ENCODE measurements at regions not wholly inside any gene's neighbourhood (a gene's known extent, or its start where the extent isn't known, plus 50 kb on each side); places are given as distances from the start of the nearest gene placed in this dataset.
"Not testable (repeated sequence)": the region's sequence is repeated elsewhere in the genome, so short reads cannot be mapped to it uniquely, and the experiment has no call there.

- Histone ChIP-seq H3K27ac (no peak overlapping the region), H3K27me3 (no peaks in the 10 kb centered on the region), H3K4me3 (no peak overlapping the region), H3K36me3 (no peaks in the 10 kb centered on the region), H3K4me1 (no peaks in the 10 kb centered on the region), H3K9me3 (no peaks in the 10 kb centered on the region)
- 55 to 60% methylated on average over 4 of the region's 4 CpGs for WGBS, 2 donors
- TF ChIP-seq, protein P1, sequence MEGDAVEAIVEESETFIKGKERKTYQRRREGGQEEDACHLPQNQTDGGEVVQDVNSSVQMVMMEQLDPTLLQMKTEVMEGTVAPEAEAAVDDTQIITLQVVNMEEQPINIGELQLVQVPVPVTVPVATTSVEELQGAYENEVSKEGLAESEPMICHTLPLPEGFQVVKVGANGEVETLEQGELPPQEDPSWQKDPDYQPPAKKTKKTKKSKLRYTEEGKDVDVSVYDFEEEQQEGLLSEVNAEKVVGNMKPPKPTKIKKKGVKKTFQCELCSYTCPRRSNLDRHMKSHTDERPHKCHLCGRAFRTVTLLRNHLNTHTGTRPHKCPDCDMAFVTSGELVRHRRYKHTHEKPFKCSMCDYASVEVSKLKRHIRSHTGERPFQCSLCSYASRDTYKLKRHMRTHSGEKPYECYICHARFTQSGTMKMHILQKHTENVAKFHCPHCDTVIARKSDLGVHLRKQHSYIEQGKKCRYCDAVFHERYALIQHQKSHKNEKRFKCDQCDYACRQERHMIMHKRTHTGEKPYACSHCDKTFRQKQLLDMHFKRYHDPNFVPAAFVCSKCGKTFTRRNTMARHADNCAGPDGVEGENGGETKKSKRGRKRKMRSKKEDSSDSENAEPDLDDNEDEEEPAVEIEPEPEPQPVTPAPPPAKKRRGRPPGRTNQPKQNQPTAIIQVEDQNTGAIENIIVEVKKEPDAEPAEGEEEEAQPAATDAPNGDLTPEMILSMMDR (IDR thresholded peaks at IDR 0.05), result no peak
- TF ChIP-seq EP300 (IDR thresholded peaks at IDR 0.05) (no peak), POLR2A (IDR thresholded peaks at IDR 0.05) (no peak)
- no peak for DNase-seq (ENCODE audit: low spot score in 2 of 2)
Observed at GRCh38 chr18:51561821-51562220, 364.3 kb upstream of the MEX3C start.

- no peaks in the 10 kb centered on the region for H3K9me3 ChIP-seq
- TF ChIP-seq, protein P1 (IDR thresholded peaks at IDR 0.05), result no peak
- H3K36me3 ChIP-seq, result no peaks in the 10 kb centered on the region
- no peaks in the 10 kb centered on the region for H3K27me3 ChIP-seq
- no peak overlapping the region for H3K27ac ChIP-seq
- WGBS, 2 donors, result 78% methylated on average over 5 of the region's 5 CpGs
- no peak for DNase-seq (ENCODE audit: low spot score in 2 of 2)
- no peak overlapping the region for H3K4me3 ChIP-seq
- no peaks in the 10 kb centered on the region for H3K4me1 ChIP-seq
Observed at GRCh38 chr18:51562866-51563265, 365.4 kb upstream of the MEX3C start.

DNA sequence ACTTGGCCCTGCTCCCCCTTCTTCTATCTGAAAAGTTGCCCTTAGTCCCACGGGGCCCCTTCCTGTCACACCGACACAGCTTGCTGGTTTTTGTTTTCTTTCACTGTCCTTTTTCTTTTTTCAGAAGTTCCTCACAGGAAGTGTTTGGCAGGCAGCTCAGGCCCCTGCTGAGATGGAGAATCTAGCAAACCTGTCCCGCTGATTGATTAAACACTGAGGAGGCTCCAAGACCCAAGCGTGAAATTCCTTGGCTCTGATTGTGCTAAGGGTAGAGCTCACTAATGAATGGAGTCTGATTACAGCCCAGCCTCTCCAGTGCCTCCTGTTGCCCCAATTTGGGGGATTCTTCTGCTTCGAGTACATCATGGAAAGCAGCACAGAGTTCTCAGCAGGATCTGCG lies 365.9 kb upstream of the MEX3C start:
- no peaks in the 10 kb centered on the region for H3K27me3 ChIP-seq
- 45 to 47% methylated on average over 6 of the region's 6 CpGs for WGBS, 2 donors
- no peak overlapping the region for H3K4me3 ChIP-seq
- no peaks in the 10 kb centered on the region for H3K9me3 ChIP-seq
- no peaks in the 10 kb centered on the region for H3K4me1 ChIP-seq
- no peak overlapping the region for H3K27ac ChIP-seq
- no peak for DNase-seq (ENCODE audit: low spot score in 2 of 2)
- no peak for TF ChIP-seq EP300 (IDR thresholded peaks at IDR 0.05)
- TF ChIP-seq POLR2A (IDR thresholded peaks at IDR 0.05), result no peak
- TF ChIP-seq, protein P1 (IDR thresholded peaks at IDR 0.05), result no peak
- no peaks in the 10 kb centered on the region for H3K36me3 ChIP-seq

DNA sequence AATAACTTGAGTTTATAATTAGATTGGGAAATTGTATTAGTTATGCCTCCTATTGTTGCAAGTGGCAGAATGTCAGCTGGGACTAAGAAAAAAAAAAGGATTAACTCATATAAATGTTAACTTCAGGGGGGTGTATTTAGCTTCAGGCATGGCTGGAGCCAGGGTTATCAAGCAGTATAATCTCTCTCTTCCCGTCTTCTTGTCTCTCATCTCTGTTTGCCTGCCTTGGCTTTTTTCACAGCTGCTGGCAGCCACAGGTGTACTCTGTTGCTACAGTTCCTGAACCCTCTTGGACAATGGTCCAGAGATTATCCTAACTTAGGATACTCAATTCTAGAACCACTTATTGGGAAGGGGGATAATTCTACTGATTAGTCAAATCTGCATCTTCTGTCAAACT lies 370.7 kb upstream of the MEX3C start:
- Histone ChIP-seq H3K4me3 (no peak overlapping the region), H3K9me3 (no peaks in the 10 kb centered on the region), H3K36me3 (no peaks in the 10 kb centered on the region), H3K4me1 (peaks cover 0 to 3% (median 0%) of the 10 kb centered on the region in 4 donors), H3K27ac (no peak overlapping the region), H3K27me3 (no peaks in the 10 kb centered on the region)
- DNase-seq (ENCODE audit: low spot score in 2 of 2), result no peak
- WGBS, 2 donors, result 58 to 69% methylated on average over 1 of the region's 1 CpG
- no peak for TF ChIP-seq EP300 (IDR thresholded peaks at IDR 0.05)

DNA sequence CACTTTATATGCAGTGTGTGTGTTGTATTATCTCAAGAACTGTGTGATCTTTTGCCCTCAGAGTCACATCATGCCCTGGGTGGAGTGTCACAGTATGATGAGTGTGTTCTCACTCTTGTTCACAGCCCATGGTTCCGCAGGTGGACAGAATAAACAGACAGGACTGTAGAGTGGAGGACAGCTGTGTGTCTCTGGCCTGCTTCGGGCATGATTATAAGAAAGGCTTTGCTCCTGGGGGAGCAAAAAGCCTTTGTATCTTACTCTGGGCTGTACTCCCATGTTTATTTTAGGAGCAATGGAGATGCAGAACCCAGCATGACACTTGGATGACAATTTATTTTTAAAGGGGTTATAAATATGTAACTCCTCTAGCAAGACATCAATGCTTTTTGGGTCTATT lies 371.7 kb upstream of the MEX3C start:
- no peak for DNase-seq (ENCODE audit: low spot score in 2 of 2)
- TF ChIP-seq, protein P1 (IDR thresholded peaks at IDR 0.05), result no peak
- TF ChIP-seq POLR2A (IDR thresholded peaks at IDR 0.05) (no peak), EP300 (IDR thresholded peaks at IDR 0.05) (no peak)
- WGBS, 2 donors, result 64 to 68% methylated on average over 2 of the region's 2 CpGs
- Histone ChIP-seq H3K36me3 (no peaks in the 10 kb centered on the region), H3K27me3 (no peaks in the 10 kb centered on the region), H3K9me3 (no peaks in the 10 kb centered on the region), H3K4me1 (peaks cover 0 to 3% (median 0%) of the 10 kb centered on the region in 4 donors), H3K27ac (no peak overlapping the region), H3K4me3 (no peak overlapping the region)

DNA sequence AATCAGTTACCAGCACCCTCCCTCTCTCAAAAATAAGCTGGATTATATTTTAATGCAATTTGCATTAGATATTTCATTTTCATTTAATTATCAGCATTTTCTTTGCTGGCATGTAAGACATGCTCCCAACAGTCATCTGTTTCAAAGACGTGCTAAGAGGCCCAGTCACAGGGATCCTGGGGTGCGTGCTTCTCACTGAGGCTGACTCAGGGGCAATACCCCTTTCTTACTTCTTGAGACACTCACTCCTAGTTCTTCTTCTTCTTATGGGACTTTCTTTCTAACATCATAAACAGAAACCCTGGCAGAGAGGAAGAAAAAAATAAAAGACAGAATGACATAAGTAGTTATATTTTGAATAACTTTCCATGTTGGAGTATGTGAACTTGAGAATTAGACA lies 372.1 kb upstream of the MEX3C start:
- no peak overlapping the region for H3K27ac ChIP-seq
- no peak for DNase-seq (ENCODE audit: low spot score in 2 of 2)
- TF ChIP-seq, protein P1 (IDR thresholded peaks at IDR 0.05), result no peak
- TF ChIP-seq EP300 (IDR thresholded peaks at IDR 0.05), result no peak
- no peak for TF ChIP-seq POLR2A (IDR thresholded peaks at IDR 0.05)

GRCh38 chr18:51570071-51570470 lies 372.6 kb upstream of the MEX3C start:
- H3K27ac ChIP-seq; DNase-seq (ENCODE audit: low spot score in 2 of 2); H3K4me3 ChIP-seq; H3K9me3 ChIP-seq; H3K27me3 ChIP-seq; H3K36me3 ChIP-seq; H3K4me1 ChIP-seq: not testable (repeated sequence)
- 77 to 79% methylated on average over 4 of the region's 4 CpGs for WGBS, 2 donors

More for the DNA sequence above, 372.1 kb upstream of the MEX3C start:
- Histone ChIP-seq H3K36me3 (no peaks in the 10 kb centered on the region), H3K4me3 (no peak overlapping the region), H3K27me3 (no peaks in the 10 kb centered on the region), H3K4me1 (peaks cover 0 to 3% (median 0%) of the 10 kb centered on the region in 4 donors), H3K9me3 (no peaks in the 10 kb centered on the region)
- 59 to 71% methylated on average over 2 of the region's 2 CpGs for WGBS, 2 donors

- H3K27ac ChIP-seq; H3K4me3 ChIP-seq; DNase-seq (ENCODE audit: low spot score in 2 of 2); H3K36me3 ChIP-seq; H3K27me3 ChIP-seq; H3K4me1 ChIP-seq: not testable (repeated sequence)
- 81 to 82% methylated on average over 7 of the region's 8 CpGs for WGBS, 2 donors
- H3K9me3 ChIP-seq, result peaks cover 0 to 10% (median 0%) of the 10 kb centered on the region in 4 donors
Observed at GRCh38 chr18:51573886-51574285, 376.4 kb upstream of the MEX3C start.
